ENCODE measurements at regions not wholly inside any gene's neighbourhood (a gene's known extent, or its start where the extent isn't known, plus 50 kb on each side); places are given as distances from the start of the nearest gene placed in this dataset.

DNA sequence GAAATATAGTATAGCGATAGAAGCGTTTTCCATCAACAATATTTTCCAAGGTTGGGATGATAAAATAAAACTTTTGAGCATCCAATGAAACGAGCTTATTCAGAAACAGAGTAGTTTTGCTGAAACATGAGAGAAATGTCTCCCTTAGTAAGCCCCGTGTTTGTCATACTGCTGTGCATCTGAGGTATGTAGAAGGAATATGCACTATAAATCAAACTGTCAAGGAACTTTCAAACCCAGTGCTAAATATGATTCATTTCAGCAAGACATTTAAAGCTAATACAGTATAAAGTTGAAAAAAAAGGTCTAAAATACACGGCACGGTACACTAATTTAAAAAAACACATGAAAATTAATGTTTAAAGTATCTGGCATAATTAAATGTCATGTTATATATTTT is 546.2 kb downstream of the SLITRK5 start:
- intact Hi-C loops (cut with DNase I), result no loop called here
- Histone ChIP-seq H3K4me3 (no peak overlapping the region), H3K27me3 (no peaks in the 10 kb centered on the region), H3K4me1 (no peaks in the 10 kb centered on the region), H3K9me3 (peaks cover 0 to 10% (median 0%) of the 10 kb centered on the region in 11 donors), H3K27ac (no peak overlapping the region), H3K36me3 (no peaks in the 10 kb centered on the region)
- DNase-seq (no peak), ATAC-seq (no peak)
- TF ChIP-seq CTCF (IDR thresholded peaks at IDR 0.05), result no peak
- 82 to 83% methylated on average over 6 of the region's 6 CpGs for WGBS, 2 donors

DNA sequence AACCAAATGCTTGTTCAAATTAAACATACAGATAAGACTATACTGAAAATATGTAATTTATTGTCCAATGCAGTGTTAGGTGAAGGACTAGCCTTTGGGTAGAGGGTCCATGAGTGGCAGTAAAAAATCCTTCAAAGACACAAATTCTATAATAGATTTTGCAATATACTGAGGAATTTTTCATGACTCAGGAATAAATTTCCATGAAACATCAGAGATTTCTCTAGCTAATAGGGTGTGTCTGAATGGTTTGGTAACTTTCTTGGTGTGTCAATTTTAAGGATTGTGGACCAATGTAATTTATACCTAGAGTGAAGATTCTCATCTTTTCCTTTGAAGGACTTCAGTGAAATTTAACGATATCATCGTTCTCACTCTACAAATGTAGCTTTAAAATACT is 546.7 kb downstream of the SLITRK5 start:
- TF ChIP-seq CTCF (IDR thresholded peaks at IDR 0.05), result no peak
- H3K27ac ChIP-seq, result no peak overlapping the region
- ATAC-seq (no peak), DNase-seq (no peak)
- H3K9me3 ChIP-seq, result peaks cover 0 to 10% (median 0%) of the 10 kb centered on the region in 11 donors
- WGBS, 2 donors, result 86 to 92% methylated on average over 2 of the region's 2 CpGs
- H3K36me3 ChIP-seq, result no peaks in the 10 kb centered on the region
- intact Hi-C loops (cut with DNase I), result no loop called here
- H3K4me1 ChIP-seq, result no peaks in the 10 kb centered on the region
- H3K4me3 ChIP-seq, result no peak overlapping the region
- no peaks in the 10 kb centered on the region for H3K27me3 ChIP-seq

GRCh38 chr13:88223958-88224357 is 552.8 kb downstream of the SLITRK5 start:
- DNase-seq, result no peak
- 94 to 95% methylated on average over 7 of the region's 7 CpGs for WGBS, 2 donors
- ATAC-seq, result no peak

GRCh38 chr13:88235441-88235840 is 564.3 kb downstream of the SLITRK5 start:
- no peaks in the 10 kb centered on the region for H3K36me3 ChIP-seq
- WGBS, 2 donors, result 87 to 90% methylated on average over 2 of the region's 2 CpGs
- no peak overlapping the region for H3K27ac ChIP-seq
- peaks cover 0 to 25% (median 0%) of the 10 kb centered on the region in 11 donors for H3K9me3 ChIP-seq
- H3K4me1 ChIP-seq, result no peaks in the 10 kb centered on the region
- intact Hi-C loops (cut with DNase I), result no loop called here
- no peak for TF ChIP-seq CTCF (IDR thresholded peaks at IDR 0.05)
- DNase-seq, result no peak
- no peak overlapping the region for H3K4me3 ChIP-seq
- ATAC-seq, result no peak
- no peaks in the 10 kb centered on the region for H3K27me3 ChIP-seq

More at GRCh38 chr13:88223958-88224357, 552.8 kb downstream of the SLITRK5 start:
- no peak for TF ChIP-seq CTCF (IDR thresholded peaks at IDR 0.05)
- no peaks in the 10 kb centered on the region for H3K27me3 ChIP-seq
- no peaks in the 10 kb centered on the region for H3K4me1 ChIP-seq
- H3K27ac ChIP-seq, result no peak overlapping the region
- intact Hi-C loops (cut with DNase I), result no loop called here
- no peak overlapping the region for H3K4me3 ChIP-seq
- peaks cover 0 to 25% (median 0%) of the 10 kb centered on the region in 11 donors for H3K9me3 ChIP-seq
- no peaks in the 10 kb centered on the region for H3K36me3 ChIP-seq

GRCh38 chr13:88246239-88246638 is 575.1 kb downstream of the SLITRK5 start:
- no peaks in the 10 kb centered on the region for H3K27me3 ChIP-seq

More at GRCh38 chr13:88246239-88246638, 575.1 kb downstream of the SLITRK5 start:
- DNase-seq (no peak), ATAC-seq (no peak)
- no peak for TF ChIP-seq CTCF (IDR thresholded peaks at IDR 0.05)
- Histone ChIP-seq H3K36me3 (no peaks in the 10 kb centered on the region), H3K4me1 (no peaks in the 10 kb centered on the region), H3K9me3 (no peaks in the 10 kb centered on the region), H3K4me3 (no peak overlapping the region), H3K27ac (no peak overlapping the region)
- intact Hi-C loops (cut with DNase I), result no loop called here

Data from heart right ventricle (tissue), 16 donors.